Epithelial cell of proximal tubule (primary cell): ENCODE measurements at regions not wholly inside any gene's neighbourhood (a gene's known extent, or its start where the extent isn't known, plus 50 kb on each side); places are given as distances from the start of the nearest gene placed in this dataset.

Experiments used
- DNase-seq: peaks from one replicate; pipeline ENCODE4 v3.0.0-alpha.2; 2011; ENCODE audit warnings: low read depth
- H3K4me3 ChIP-seq: 2 replicates; pipeline ENCODE4 v1.5.1; 2011; ENCODE audit warnings: low read depth, mild to moderate bottlenecking, low read length
- TF ChIP-seq, protein P1 (sequence below): conservative IDR thresholded peaks from 2 replicates; pipeline ENCODE4 v1.5.1; 2012; ENCODE audit warnings: low read depth, mild to moderate bottlenecking, low read length

GRCh38 chr1:221630236-221630635 is 111.7 kb downstream of the DUSP10 start:
- TF ChIP-seq, protein P1, sequence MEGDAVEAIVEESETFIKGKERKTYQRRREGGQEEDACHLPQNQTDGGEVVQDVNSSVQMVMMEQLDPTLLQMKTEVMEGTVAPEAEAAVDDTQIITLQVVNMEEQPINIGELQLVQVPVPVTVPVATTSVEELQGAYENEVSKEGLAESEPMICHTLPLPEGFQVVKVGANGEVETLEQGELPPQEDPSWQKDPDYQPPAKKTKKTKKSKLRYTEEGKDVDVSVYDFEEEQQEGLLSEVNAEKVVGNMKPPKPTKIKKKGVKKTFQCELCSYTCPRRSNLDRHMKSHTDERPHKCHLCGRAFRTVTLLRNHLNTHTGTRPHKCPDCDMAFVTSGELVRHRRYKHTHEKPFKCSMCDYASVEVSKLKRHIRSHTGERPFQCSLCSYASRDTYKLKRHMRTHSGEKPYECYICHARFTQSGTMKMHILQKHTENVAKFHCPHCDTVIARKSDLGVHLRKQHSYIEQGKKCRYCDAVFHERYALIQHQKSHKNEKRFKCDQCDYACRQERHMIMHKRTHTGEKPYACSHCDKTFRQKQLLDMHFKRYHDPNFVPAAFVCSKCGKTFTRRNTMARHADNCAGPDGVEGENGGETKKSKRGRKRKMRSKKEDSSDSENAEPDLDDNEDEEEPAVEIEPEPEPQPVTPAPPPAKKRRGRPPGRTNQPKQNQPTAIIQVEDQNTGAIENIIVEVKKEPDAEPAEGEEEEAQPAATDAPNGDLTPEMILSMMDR, result no peak
- DNase-seq, result no peak
- H3K4me3 ChIP-seq, result no peak overlapping the region

DNA sequence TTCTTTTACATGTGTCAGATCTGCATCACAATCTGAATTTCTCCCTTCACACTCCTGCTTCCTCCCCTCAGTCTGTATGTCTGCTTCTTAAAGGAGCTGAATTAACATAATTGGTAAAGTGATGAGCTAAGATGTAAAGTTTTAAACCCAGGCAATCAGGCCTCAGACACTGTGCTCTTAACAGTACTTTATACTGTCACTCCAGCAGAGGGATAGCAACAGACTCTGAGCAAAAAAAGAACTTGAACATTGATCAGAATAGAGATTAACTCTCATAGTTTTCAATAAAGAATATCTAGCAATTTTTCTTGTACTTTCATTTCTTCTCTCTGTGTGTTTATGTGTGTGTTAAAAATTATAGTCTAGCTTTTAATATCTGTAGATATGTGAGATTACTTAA is 110.3 kb downstream of the DUSP10 start:
- H3K4me3 ChIP-seq, result no peak overlapping the region
- DNase-seq, result no peak
- TF ChIP-seq, protein P1, result no peak

DNA sequence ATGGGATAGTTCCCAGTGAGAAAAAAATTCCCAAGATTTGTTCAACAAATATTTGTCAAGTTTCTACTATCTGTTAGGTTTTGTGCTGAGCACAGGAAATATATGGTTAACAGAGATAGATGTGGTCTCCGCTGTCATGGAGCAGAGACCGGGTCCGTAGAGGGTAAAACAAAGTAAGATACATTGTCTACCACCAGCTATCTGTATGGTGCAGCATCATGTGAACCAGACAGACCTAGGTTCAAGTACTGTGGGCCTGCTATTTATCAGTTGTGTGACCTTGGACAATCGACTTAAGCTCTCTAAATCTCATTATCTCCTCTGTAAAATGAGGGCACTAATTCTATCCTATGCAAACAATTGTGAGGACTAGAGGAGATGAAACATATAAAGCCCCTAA is 109.8 kb downstream of the DUSP10 start:
- TF ChIP-seq, protein P1, result no peak
- no peak for DNase-seq
- no peak overlapping the region for H3K4me3 ChIP-seq

DNA sequence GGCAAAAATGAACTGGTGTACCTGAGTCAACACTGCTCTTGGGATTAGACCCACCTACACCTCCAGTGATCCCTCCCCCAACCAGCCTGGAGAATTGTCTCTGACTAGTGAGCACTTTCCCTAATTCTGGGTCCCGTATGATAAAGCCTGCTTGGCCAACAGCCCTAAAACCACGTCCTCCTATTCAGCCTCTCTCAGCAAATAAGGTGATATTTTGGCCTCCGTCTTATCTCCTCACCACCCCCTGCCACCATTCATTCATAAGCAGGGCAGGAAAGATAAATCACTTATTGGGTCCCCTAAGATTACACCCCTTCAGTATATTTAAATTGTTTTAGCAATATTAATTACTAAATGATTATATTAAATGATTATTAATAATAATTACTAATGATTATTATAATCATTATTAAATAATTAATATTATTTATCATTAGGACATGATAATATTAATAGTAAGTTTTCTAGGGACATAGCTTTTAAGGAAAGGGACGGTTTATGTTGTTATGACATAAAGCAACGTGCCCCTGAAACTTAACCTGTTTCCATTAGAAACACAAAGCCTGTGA is 108.0 kb downstream of the DUSP10 start:
- no peak for DNase-seq
- no peak overlapping the region for H3K4me3 ChIP-seq
- TF ChIP-seq, protein P1, result no peak

- no peak overlapping the region for H3K4me3 ChIP-seq
- TF ChIP-seq, protein P1, result no peak
- DNase-seq, result no peak
Measured at GRCh38 chr1:221634606-221635005, 107.3 kb downstream of the DUSP10 start.

DNA sequence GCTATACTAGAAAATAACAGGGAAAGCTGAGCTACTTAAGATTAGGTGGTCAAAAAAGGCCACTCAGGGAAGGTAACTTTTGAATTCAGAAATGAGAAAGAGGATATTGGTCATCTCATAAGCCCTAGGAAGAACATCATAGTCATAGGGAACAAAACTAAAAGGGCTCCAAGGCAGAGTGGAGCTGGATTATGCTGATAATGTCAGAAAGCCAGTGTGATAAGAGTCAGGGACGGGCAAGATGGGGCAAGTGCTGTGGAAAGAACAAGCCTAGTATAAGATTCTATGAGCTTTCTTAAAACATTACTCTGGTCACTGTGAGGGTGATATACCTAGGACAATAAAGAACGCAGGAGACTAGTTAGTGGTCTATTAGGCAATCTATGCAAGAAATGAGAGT is 106.6 kb downstream of the DUSP10 start:
- TF ChIP-seq, protein P1, result no peak
- no peak overlapping the region for H3K4me3 ChIP-seq
- no peak for DNase-seq

DNA sequence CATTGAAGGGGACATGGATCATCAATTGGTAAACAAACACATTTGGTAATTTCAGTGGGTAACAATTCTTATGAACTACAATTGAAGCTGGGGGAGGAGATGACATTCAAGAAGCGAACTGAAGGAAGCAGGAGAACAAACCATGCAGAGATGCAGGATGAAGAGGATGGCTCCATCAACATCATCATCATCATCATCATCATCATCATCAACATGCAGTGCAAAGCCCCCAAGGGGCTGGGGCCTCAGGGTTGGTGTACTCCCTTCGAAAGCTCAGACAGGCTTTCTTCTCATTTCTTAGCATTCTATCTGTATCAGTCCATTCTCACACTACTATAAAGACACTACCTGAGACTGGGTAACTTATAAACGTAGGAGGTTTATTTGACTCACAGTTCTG is 105.8 kb downstream of the DUSP10 start:
- TF ChIP-seq, protein P1, result no peak
- H3K4me3 ChIP-seq, result no peak overlapping the region

More for the DNA sequence above, 105.8 kb downstream of the DUSP10 start:
- no peak for DNase-seq
